HG03280 (cell line): ENCODE measurements at regions not wholly inside any gene's neighbourhood (a gene's known extent, or its start where the extent isn't known, plus 50 kb on each side); places are given as distances from the start of the nearest gene placed in this dataset.

ENCODE experiments used
- ATAC-seq: cut with Tn5 transposase; IDR thresholded peaks from one replicate; pipeline ENCODE4 v1.9.1; 2021; ENCODE audit warnings: mild to moderate bottlenecking, moderate library complexity; ENCODE audit not compliant: unreplicated experiment

- no peak for ATAC-seq
Measured at GRCh38 chr1:187622545-187622944, 793.8 kb downstream of the PLA2G4A start.

DNA sequence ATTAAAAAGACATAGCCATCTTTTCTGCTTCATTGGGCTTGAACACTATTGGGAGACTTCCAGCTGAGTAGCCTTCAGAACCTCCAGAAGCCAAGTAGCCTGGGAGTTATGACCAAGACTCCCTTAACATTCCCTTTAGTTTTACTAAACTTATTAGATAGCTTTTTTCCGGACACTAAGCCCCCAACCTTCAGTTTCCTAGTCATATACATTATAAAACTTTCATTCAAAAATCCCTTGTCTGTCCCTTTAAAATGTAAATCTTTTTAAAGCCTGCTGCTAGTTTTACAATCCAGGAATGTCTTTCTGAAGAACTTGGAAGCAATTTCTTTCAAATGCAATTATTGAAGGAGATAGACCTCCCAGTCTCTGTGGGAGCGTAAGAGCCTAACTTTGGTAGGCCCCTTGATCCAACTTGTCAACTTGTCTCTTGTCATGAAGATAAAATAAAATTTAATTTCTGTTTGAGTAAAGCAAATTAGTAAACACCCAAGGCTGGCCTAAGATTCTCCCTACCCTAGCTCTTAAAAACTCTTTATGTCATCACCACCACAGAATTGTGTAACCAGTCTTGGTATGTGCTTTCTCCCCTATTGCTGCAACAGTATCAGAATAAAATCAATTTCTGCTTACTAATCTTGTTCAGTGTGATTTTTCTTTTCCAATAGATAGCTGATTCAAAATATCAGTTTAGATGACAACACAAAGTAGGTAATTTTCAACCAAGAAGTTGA lies 796.2 kb downstream of the PLA2G4A start:
- no peak for ATAC-seq

DNA sequence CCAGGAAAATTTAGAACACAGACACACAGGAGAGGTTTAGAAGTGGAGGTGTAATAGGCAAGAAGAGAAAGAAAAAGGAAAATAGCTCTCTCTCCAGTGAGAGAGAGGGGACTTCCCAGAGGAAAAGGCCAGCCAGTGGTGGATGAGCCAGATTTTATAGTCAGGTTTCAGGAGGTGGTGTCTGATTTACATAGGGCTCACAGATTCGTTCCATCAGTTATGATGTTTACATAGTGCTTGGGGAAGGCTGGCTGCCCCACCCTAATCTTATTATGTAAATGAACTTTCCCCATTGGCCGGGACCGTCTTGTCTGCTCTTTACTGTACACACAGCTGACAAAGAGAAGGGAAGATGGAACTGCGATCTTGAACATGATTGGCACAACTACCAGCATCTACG lies 797.3 kb downstream of the PLA2G4A start:
- no peak for ATAC-seq

DNA sequence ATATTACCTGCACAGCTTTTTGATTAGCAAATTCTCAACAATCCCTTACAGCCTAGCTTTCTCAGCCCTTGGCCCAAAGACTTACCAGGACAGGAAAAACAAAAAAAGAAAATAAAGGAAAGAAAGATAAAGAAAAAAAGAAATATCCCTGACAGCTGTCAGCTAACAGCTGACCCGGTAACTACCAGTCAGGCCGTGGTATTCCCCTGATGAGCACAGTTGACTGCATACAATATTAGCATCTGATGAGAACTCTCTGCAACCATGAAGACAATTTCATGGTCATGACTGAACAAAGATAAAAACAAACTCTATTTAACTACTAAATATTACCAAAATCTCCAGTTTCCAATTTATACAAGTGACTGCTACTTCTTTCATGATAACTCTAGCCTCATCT lies 798.8 kb downstream of the PLA2G4A start:
- ATAC-seq = no peak

DNA sequence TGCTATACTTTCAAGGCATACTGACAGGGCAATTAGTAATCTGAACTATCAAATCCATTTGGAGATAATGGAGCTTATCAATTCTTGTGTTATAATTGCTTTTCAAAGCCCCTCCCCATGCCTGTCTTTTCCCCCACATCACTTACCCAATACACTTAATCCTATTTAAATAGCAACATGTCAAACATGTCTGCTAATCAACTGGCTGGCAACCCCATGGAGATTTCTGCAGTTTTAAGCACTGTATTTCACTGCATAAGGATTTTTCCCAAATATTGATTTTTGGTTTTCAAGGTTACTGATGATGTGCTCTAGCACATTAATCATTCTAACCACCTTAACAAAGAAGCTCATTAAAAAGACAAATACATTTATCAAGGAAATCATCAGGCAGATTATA lies 800.3 kb downstream of the PLA2G4A start:
- no peak for ATAC-seq

GRCh38 chr1:187630653-187631380 lies 802.1 kb downstream of the PLA2G4A start:
- ATAC-seq = no peak

DNA sequence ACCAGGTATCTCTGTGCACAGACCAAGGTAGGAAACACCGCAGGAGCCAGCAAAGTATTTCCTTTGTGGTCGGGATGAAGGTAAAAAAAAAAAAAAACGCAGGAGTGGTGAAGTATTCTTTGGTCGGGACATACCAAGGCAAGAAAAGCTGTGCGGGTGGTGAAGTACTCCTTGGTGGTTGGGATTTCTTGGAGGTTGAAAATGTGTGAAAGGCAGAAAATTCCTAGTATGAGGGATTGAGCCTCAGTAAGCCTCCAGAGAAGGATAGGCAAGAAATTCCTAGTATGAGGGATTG lies 802.6 kb downstream of the PLA2G4A start:
- no peak for ATAC-seq

- no peak for ATAC-seq
Measured at GRCh38 chr1:187631984-187632383, 803.2 kb downstream of the PLA2G4A start.

DNA sequence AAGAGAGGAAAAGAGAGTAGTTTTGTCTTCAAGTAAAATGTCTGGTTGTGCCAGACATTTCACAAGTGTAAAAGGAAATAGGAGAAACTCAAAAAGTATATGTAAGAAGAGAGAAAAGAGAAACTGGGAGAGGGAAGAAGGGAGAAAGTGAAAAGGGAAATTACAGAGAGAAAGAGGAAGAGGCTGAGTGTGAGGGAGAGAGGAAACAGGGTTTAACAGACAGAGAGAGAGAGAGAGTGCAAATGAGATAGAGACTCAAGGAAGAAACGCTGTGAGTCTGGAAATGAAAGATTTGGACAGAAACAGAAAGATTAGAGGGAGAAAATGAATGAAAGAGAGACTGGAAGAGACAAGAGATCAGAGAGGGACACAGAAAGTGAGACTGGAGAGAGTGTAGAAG lies 806.2 kb downstream of the PLA2G4A start:
- no peak for ATAC-seq

DNA sequence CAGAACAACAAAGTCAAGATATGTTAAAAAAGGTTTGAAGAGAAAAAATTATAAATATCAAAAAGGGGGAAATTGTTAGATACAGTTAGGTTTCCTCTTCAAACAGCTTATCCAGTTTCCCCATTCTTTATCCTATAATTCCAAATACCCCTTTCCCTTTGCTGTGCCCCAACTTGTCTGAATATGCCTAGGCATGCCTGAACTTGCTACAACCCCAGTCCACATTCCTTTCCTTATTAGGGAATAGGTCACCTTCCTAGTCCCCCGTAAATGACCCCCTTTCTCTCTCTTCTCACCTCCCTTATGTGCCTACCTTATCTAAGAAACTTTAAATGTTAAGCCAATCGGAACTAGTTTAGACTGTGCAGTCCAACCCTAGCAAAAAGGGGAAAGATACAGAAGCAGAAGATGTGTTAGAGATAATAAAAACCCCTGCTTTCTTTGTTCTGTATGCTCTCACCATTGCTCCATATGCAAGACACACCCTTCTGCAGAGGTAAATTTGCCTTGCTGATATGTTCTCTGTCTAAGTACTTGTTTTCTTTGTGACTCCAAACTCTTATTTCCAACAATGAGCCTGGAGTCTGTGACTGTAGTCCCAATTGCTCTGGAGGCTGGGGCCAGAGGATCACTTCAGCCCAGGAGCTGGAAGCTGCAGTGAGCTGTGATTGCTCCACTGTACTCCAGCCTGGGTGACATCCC lies 810.1 kb downstream of the PLA2G4A start:
- ATAC-seq = no peak

- no peak for ATAC-seq
Measured at GRCh38 chr1:187641015-187641414, 812.3 kb downstream of the PLA2G4A start.

- no peak for ATAC-seq
Measured at GRCh38 chr1:187641463-187641862, 812.7 kb downstream of the PLA2G4A start.

DNA sequence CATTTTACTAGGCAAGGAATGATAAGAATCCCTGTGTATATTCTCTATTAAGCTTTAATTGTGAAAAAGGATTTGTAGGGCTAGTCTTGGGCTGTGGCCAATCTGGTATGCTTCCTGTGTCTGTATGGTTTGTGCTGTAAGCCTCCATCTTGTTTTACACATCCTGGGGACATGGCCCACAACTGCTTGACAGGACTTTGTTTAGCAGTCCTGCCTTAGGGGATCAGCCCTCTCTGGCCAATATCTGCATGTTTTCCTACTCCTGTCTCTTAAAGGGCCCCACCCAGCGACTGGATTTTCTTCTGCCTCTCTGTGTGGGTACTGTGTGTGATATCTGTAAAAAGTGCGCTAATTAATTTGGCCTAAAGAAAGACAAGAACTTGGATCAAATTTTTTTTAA lies 813.2 kb downstream of the PLA2G4A start:
- no peak for ATAC-seq

GRCh38 chr1:187645651-187646050 lies 816.9 kb downstream of the PLA2G4A start:
- ATAC-seq = no peak

GRCh38 chr1:187646536-187647107 lies 817.9 kb downstream of the PLA2G4A start:
- ATAC-seq = no peak

DNA sequence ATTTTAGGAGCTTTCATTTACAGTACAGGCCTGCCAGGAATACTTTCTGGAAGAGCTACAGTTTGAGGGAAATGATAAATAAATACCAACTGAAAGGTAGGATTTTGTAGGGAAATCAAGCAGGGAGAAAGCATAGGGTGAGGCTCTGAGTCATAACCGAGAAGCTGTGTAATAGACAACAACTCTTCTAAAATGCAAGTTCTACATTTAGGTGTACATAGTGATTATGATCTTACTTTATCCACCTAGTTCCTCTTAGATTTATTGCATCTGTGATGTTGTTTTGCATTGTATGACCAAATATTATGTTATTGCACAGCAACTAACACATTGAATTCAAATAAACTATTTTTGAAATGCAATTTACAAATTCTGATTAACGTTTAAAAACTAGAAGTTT lies 819.3 kb downstream of the PLA2G4A start:
- ATAC-seq = no peak

DNA sequence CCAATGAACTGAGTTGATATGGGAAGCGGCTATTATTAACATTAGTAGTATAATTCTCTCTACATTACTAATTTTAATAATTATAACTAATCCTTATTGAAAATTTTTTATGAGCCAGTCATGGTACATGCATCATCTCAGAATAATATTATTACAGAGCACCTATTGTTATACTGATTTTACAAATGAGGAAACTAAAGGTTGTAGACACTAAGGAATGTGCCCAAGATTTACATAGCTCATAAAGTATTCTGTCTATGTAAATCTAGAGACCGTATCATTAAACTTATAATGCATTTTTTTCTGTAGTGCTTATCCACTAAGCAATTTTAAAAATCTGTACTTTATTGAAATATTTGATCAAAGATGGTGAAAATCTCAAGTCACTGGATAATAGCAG lies 825.9 kb downstream of the PLA2G4A start:
- no peak for ATAC-seq

GRCh38 chr1:187655104-187655503 lies 826.4 kb downstream of the PLA2G4A start:
- ATAC-seq = no peak

- ATAC-seq = no peak
Measured at GRCh38 chr1:187665483-187665882, 836.7 kb downstream of the PLA2G4A start.

GRCh38 chr1:187680823-187681222 lies 852.1 kb downstream of the PLA2G4A start:
- no peak for ATAC-seq

GRCh38 chr1:187682112-187682511 lies 853.4 kb downstream of the PLA2G4A start:
- ATAC-seq = no peak

DNA sequence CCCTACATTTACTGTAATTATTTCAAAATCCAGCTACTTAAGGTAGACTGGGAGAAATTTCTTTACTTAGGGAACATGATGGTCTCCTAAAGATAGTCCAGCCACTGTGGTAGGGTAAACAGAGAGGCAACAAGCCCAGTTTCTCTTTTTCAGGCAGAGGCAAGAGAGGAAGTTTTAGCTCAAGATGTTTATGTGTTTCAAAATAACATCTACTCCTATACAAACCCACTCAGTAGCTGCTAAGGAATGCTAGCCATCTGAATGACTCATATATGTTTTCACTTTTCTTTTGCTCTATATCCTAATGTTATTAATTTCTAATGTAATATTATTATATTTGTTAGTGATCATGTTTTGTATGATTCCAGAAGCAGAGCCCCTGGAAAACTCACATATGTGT lies 856.6 kb downstream of the PLA2G4A start:
- ATAC-seq = no peak
